ENCODE measurements at regions not wholly inside any gene's neighbourhood (a gene's known extent, or its start where the extent isn't known, plus 50 kb on each side); places are given as distances from the start of the nearest gene placed in this dataset.

- TF ChIP-seq CTCF (IDR thresholded peaks at IDR 0.05): no peak
- no peak for TF ChIP-seq POLR2A (IDR thresholded peaks at IDR 0.05)
Observed at GRCh38 chr10:83848677-83849076, 290.6 kb upstream of the GHITM start.

Measured in thyroid gland (tissue), 4 donors.